MM.1S (cell line): ENCODE measurements at regions not wholly inside any gene's neighbourhood (a gene's known extent, or its start where the extent isn't known, plus 50 kb on each side); places are given as distances from the start of the nearest gene placed in this dataset.

Source experiments
- DNase-seq: peaks from one replicate; pipeline ENCODE4 v3.0.0-alpha.2; 2015
- H2AFZ ChIP-seq: fragments of 300-600 bp; sonication (generic); 2 replicates; pipeline ENCODE4 v1.6.0; 2016; ENCODE audit warnings: antibody characterized with exemption, low read length
- H3F3A ChIP-seq: fragments of 300-600 bp; sonication (generic); 2 replicates; pipeline ENCODE4 v1.6.1; 2016; ENCODE audit warnings: mild to moderate bottlenecking, antibody characterized with exemption, low read length, moderate library complexity, mixed read lengths; ENCODE audit not compliant: insufficient read depth
- H3K27ac ChIP-seq: fragments of 300-600 bp; sonication (generic); 2 replicates; pipeline ENCODE4 v1.5.1; 2016; ENCODE audit warnings: mild to moderate bottlenecking, low read length
- H3K27me3 ChIP-seq: fragments of 300-600 bp; sonication (generic); replicated peaks from 2 replicates; pipeline ENCODE4 v1.6.0; 2016; ENCODE audit warnings: low read length; ENCODE audit not compliant: insufficient read depth
- H3K36me3 ChIP-seq: fragments of 300-600 bp; sonication (generic); replicated peaks from 2 replicates; pipeline ENCODE4 v1.6.1; 2016; ENCODE audit warnings: mild to moderate bottlenecking, low read length, mixed read lengths; ENCODE audit not compliant: insufficient read depth
- H3K4me1 ChIP-seq: fragments of 300-600 bp; sonication (generic); 2 replicates; pipeline ENCODE4 v1.6.1; 2016; ENCODE audit warnings: low read length, mixed read lengths
- H3K4me2 ChIP-seq: fragments of 300-600 bp; sonication (generic); 2 replicates; pipeline ENCODE4 v1.6.0; 2016; ENCODE audit warnings: low read depth, low read length
- H3K4me3 ChIP-seq: fragments of 300-600 bp; sonication (generic); 2 replicates; pipeline ENCODE4 v1.5.1; 2016; ENCODE audit warnings: low read length, mixed read lengths
- H3K79me2 ChIP-seq: fragments of 300-600 bp; sonication (generic); 2 replicates; pipeline ENCODE4 v1.6.1; 2016; ENCODE audit warnings: mixed run types, low read length, mixed read lengths
- H3K9ac ChIP-seq: fragments of 300-600 bp; sonication (generic); 2 replicates; pipeline ENCODE4 v1.6.1; 2016; ENCODE audit warnings: low read length, mixed read lengths
- H3K9me2 ChIP-seq: fragments of 300-600 bp; sonication (generic); replicated peaks from 2 replicates; pipeline ENCODE4 v1.6.1; 2016; ENCODE audit warnings: mild to moderate bottlenecking, low read length, mixed read lengths; ENCODE audit not compliant: insufficient read depth
- H3K9me3 ChIP-seq: fragments of 300-600 bp; sonication (generic); replicated peaks from 2 replicates; pipeline ENCODE4 v1.6.1; 2016; ENCODE audit warnings: mild to moderate bottlenecking, low read length, mixed read lengths; ENCODE audit not compliant: insufficient read depth
- H4K20me1 ChIP-seq: fragments of 300-600 bp; sonication (generic); 2 replicates; pipeline ENCODE4 v1.6.1; 2016; ENCODE audit warnings: mild to moderate bottlenecking, low read length, moderate library complexity, mixed read lengths; ENCODE audit not compliant: insufficient read depth
- EZH2 ChIP-seq: fragments of 300-600 bp; sonication (generic); optimal IDR thresholded peaks from 2 replicates; pipeline ENCODE3; 2017; ENCODE audit warnings: low read depth, mild to moderate bottlenecking, antibody characterized with exemption, low read length, mixed read lengths
- EZH2phosphoT487 ChIP-seq: fragments of 300-600 bp; sonication (generic); IDR thresholded peaks from 2 replicates; pipeline ENCODE4 v1.6.1; 2018; ENCODE audit warnings: antibody characterized with exemption, low read length
- TF ChIP-seq, protein P1 (sequence below): fragments of 300-600 bp; sonication (generic); IDR thresholded peaks from 2 replicates; pipeline ENCODE4 v1.5.1; 2016; ENCODE audit warnings: antibody characterized with exemption, low read length, mixed read lengths

DNA sequence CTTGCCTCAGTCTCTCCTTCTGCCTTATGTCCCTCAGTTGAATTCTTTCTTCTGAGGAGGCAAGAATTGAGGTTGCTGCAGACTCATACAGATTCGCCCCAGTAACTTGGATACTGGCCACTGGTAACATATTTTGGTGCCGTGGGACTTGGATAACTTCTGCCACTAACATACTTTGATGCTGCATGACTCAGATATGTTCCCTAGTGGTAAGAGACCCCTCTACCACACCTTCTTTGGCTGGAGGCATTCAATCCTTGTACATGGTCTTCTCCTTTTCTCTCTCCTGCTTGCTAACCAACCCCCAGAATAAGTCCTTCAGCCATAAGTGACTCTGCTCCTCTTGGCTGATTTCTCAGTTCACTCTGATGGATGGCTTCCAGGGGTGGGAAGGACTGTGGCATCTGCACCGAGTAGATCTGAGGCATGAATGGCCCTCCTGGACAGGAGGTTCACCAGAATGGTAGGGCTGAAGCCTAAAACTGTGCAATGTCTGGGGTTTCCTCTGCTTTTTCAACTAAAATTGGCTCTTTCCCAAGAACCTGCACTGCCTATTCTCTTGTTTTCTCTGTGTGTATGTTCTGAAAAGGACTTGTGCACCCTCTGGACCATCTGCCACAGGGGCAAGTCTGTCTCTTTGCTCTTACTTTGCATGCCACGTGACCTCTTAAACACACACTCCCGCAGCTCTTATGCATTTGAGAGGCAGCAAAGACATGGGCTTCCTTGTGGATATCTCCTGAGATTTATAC, 55.5 kb upstream of the FSTL1 start:
- no peak overlapping the region for H3K4me3 ChIP-seq
- H3K27ac ChIP-seq = no peak overlapping the region
- no peaks in the 10 kb centered on the region for H3F3A ChIP-seq
- H3K79me2 ChIP-seq = no peaks in the 10 kb centered on the region
- no peaks in the 10 kb centered on the region for H3K9me3 ChIP-seq
- no peaks in the 10 kb centered on the region for H3K36me3 ChIP-seq
- TF ChIP-seq, protein P1, sequence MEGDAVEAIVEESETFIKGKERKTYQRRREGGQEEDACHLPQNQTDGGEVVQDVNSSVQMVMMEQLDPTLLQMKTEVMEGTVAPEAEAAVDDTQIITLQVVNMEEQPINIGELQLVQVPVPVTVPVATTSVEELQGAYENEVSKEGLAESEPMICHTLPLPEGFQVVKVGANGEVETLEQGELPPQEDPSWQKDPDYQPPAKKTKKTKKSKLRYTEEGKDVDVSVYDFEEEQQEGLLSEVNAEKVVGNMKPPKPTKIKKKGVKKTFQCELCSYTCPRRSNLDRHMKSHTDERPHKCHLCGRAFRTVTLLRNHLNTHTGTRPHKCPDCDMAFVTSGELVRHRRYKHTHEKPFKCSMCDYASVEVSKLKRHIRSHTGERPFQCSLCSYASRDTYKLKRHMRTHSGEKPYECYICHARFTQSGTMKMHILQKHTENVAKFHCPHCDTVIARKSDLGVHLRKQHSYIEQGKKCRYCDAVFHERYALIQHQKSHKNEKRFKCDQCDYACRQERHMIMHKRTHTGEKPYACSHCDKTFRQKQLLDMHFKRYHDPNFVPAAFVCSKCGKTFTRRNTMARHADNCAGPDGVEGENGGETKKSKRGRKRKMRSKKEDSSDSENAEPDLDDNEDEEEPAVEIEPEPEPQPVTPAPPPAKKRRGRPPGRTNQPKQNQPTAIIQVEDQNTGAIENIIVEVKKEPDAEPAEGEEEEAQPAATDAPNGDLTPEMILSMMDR = no peak
- TF ChIP-seq EZH2 (no peak), EZH2phosphoT487 (no peak)
- H4K20me1 ChIP-seq = no peaks in the 10 kb centered on the region
- no peak for DNase-seq
- H3K9me2 ChIP-seq = no peaks in the 10 kb centered on the region
- H3K9ac ChIP-seq = no peak overlapping the region
- 0 out of 2 replicates have a peak overlapping the region, but pooled peaks have one; percentile 8 for H2AFZ ChIP-seq
- no peaks in the 10 kb centered on the region for H3K27me3 ChIP-seq
- H3K4me1 ChIP-seq = no peaks in the 10 kb centered on the region
- H3K4me2 ChIP-seq = no peak overlapping the region

DNA sequence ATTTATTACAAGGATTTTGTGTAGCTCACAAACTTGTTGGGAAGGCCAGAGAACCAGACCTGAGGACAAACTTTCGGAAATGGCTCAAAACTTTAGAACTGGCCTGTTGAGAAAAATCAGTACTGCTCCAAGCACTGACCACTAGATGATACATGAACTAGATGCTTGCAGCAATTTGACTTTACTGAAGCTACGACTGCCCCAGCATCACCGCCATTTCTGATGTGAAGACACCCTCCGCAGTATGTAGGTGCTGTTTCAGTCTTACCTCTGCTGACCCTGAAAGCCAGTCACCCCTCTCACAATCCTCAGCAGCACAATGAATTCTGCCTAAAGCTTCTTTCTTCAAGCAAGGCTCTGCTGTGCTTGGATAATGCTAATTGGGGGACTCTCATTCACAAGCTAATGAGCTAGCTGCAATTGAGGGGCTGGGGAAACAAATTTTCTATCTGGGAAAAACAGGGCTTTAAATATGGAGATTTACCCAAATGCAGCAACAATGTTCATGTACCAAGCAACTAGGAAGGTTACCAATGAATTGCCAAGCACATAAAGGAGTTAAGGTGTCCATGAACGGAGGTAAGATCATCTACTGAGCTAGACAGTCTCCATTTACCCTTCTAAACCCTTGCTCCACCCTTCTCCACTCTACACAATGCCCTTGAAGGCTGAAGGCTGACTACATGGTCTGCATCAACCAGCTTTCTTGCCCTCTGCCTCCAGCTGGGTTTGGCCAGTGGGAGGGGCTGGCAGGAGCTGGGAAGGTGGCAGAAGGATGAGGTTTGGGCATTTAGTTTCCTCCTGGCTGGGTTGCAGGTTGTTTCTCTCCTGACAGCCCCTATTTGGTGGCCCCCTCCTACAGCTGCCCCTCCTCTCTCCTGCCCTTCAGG, 53.2 kb upstream of the FSTL1 start:
- no peak overlapping the region for H2AFZ ChIP-seq
- no peaks in the 10 kb centered on the region for H3K4me1 ChIP-seq
- H3K9me2 ChIP-seq = no peaks in the 10 kb centered on the region
- H3K36me3 ChIP-seq = no peaks in the 10 kb centered on the region
- H3K9ac ChIP-seq = no peak overlapping the region
- TF ChIP-seq, protein P1 = no peak
- TF ChIP-seq EZH2phosphoT487 = no peak
- no peak for TF ChIP-seq EZH2
- no peaks in the 10 kb centered on the region for H3K79me2 ChIP-seq
- no peaks in the 10 kb centered on the region for H3K9me3 ChIP-seq
- no peaks in the 10 kb centered on the region for H4K20me1 ChIP-seq
- H3K4me2 ChIP-seq = no peak overlapping the region
- no peaks in the 10 kb centered on the region for H3K27me3 ChIP-seq
- DNase-seq = no peak
- no peaks in the 10 kb centered on the region for H3F3A ChIP-seq
- no peak overlapping the region for H3K27ac ChIP-seq
- no peak overlapping the region for H3K4me3 ChIP-seq

DNA sequence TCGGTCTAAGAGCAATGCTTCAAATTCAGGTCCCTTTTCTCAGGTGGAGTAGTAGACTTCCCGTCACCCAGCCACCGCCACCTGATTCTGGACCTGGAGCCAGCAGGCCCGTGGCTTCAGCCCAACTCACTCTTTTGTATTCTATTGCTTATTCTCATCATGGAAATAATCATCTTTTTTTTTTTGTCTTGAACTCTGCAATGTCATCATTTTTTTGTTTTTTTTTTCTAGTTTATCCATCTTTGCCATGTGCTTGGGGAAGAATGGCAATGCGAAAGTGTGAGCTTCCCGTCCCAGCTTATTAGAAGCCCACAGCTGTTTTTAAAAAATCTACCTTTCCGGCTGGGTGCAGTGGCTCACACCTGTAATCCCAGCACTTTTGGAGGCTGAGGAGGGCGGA, 51.3 kb upstream of the FSTL1 start:
- Histone ChIP-seq H3F3A (no peaks in the 10 kb centered on the region), H3K27ac (no peak overlapping the region), H3K4me1 (no peaks in the 10 kb centered on the region), H4K20me1 (no peaks in the 10 kb centered on the region), H3K36me3 (no peaks in the 10 kb centered on the region), H2AFZ (no peak overlapping the region), H3K4me2 (no peak overlapping the region), H3K9me3 (no peaks in the 10 kb centered on the region), H3K27me3 (no peaks in the 10 kb centered on the region), H3K9me2 (no peaks in the 10 kb centered on the region), H3K9ac (no peak overlapping the region), H3K4me3 (no peak overlapping the region), H3K79me2 (no peaks in the 10 kb centered on the region)
- DNase-seq = no peak
- no peak for TF ChIP-seq EZH2
- TF ChIP-seq, protein P1 = no peak
- no peak for TF ChIP-seq EZH2phosphoT487
